IPS DF 6.9 (cell line): ENCODE measurements at regions not wholly inside any gene's neighbourhood (a gene's known extent, or its start where the extent isn't known, plus 50 kb on each side); places are given as distances from the start of the nearest gene placed in this dataset.

Experiments
- DNase-seq: peaks from one replicate; pipeline ENCODE4 v3.0.0-alpha.2; 2013; ENCODE audit warnings: low read depth, low spot score
- H3K27ac ChIP-seq: one replicate; pipeline ENCODE4 v1.5.1; 2013; ENCODE audit warnings: low read length, control low read depth
- H3K27me3 ChIP-seq: 2 replicates; pipeline ENCODE4 v1.6.1; 2013; ENCODE audit warnings: mild to moderate bottlenecking, low read length; ENCODE audit not compliant: control insufficient read depth, insufficient read depth
- H3K36me3 ChIP-seq: 2 replicates; pipeline ENCODE4 v1.6.1; 2013; ENCODE audit warnings: low read length; ENCODE audit not compliant: control insufficient read depth, insufficient read depth
- H3K4me1 ChIP-seq: 2 replicates; pipeline ENCODE4 v1.6.1; 2013; ENCODE audit warnings: low read length; ENCODE audit not compliant: control insufficient read depth, insufficient read depth
- H3K4me3 ChIP-seq: 2 replicates; pipeline ENCODE4 v1.5.1; 2013; ENCODE audit warnings: mild to moderate bottlenecking, low read length
- H3K9me3 ChIP-seq: 2 replicates; pipeline ENCODE4 v1.6.1; 2013; ENCODE audit warnings: low read length, inconsistent platforms; ENCODE audit not compliant: control insufficient read depth, insufficient read depth
- WGBS: extraction: QIAGEN DNeasy Blood & Tissue Kit; methylation state at CpG from one replicate; pipeline ENCODE4 v1.1.7; 2013; ENCODE audit warnings: mixed read lengths, missing lambda C conversion rate; ENCODE audit not compliant: insufficient read length, insufficient coverage; 5-methylcytosine and 5-hydroxymethylcytosine counted together

GRCh38 chr5:40317023-40317422, 362.7 kb upstream of the PTGER4 start:
- no peaks in the 10 kb centered on the region for H3K4me1 ChIP-seq
- DNase-seq, result no peak
- no peaks in the 10 kb centered on the region for H3K27me3 ChIP-seq
- no peaks in the 10 kb centered on the region for H3K36me3 ChIP-seq
- no peak overlapping the region for H3K4me3 ChIP-seq
- no peaks in the 10 kb centered on the region for H3K9me3 ChIP-seq
- H3K27ac ChIP-seq, result no peak overlapping the region
- no CpG with 5 or more reads among the region's 3 CpGs for WGBS

- H3K4me3 ChIP-seq, result no peak overlapping the region
- H3K4me1 ChIP-seq, result no peaks in the 10 kb centered on the region
- no peaks in the 10 kb centered on the region for H3K9me3 ChIP-seq
- no peaks in the 10 kb centered on the region for H3K36me3 ChIP-seq
- H3K27ac ChIP-seq, result no peak overlapping the region
- WGBS, result no CpG with 5 or more reads among the region's 1 CpG
- DNase-seq, result no peak
- no peaks in the 10 kb centered on the region for H3K27me3 ChIP-seq
These were observed 364.6 kb upstream of the PTGER4 start for GRCh38 chr5:40315126-40315525.

DNA sequence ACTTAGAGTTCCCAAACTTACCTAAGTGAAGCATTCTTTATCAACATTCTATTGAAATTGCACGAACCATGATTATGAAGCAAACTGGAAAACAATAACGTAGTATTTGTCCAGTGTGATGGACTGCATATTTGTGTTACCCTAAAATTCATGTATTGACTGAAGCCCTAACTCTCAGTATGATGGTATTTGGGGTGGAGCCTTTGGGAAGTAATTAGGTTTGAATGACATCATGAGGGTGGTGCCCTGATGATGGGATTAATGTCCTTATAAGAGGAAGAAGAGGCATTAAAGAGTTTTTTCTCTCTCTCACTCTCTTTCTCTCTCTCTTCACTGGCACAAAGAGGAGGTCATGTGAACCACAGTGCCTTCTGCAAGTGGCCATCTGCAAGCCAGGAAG, 365.4 kb upstream of the PTGER4 start:
- no peak for DNase-seq
- H3K27me3 ChIP-seq, result no peaks in the 10 kb centered on the region
- no peaks in the 10 kb centered on the region for H3K9me3 ChIP-seq
- no peaks in the 10 kb centered on the region for H3K36me3 ChIP-seq
- H3K4me1 ChIP-seq, result no peaks in the 10 kb centered on the region
- H3K4me3 ChIP-seq, result no peak overlapping the region
- no CpG with 5 or more reads among the region's 2 CpGs for WGBS
- H3K27ac ChIP-seq, result no peak overlapping the region

DNA sequence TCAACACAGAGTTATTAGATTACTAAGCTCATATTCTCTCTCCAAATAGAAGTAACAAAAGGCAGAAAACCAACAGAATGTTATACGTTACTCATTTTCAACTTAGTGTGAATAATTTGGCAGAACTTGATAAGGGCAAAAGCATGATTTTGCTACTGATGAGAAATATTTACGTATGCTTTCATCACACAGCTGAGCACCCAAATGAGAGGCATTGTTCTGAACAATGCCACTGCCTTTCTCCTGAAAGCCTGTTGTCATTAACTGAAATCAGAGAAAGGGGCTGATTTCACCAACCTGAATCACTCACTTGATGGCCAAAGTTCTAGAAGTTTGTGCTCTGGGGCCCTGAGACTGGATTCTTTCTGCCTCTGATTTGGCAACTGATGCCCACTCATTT, 367.5 kb upstream of the PTGER4 start:
- no peak overlapping the region for H3K4me3 ChIP-seq
- WGBS, result no CpG with 5 or more reads among the region's 2 CpGs
- H3K36me3 ChIP-seq, result no peaks in the 10 kb centered on the region
- H3K4me1 ChIP-seq, result peaks cover 2% of the 10 kb centered on the region; the same call in 1 of the 2 replicates
- DNase-seq, result no peak
- no peak overlapping the region for H3K27ac ChIP-seq
- no peaks in the 10 kb centered on the region for H3K27me3 ChIP-seq
- no peaks in the 10 kb centered on the region for H3K9me3 ChIP-seq

GRCh38 chr5:40309851-40310250, 369.9 kb upstream of the PTGER4 start:
- H3K36me3 ChIP-seq, result no peaks in the 10 kb centered on the region
- H3K4me3 ChIP-seq, result no peak overlapping the region
- peaks cover 2% of the 10 kb centered on the region; the same call in 1 of the 2 replicates for H3K4me1 ChIP-seq
- no peak for DNase-seq
- H3K27ac ChIP-seq, result no peak overlapping the region
- H3K27me3 ChIP-seq, result no peaks in the 10 kb centered on the region
- no peaks in the 10 kb centered on the region for H3K9me3 ChIP-seq
- WGBS, result no CpG with 5 or more reads among the region's 2 CpGs

DNA sequence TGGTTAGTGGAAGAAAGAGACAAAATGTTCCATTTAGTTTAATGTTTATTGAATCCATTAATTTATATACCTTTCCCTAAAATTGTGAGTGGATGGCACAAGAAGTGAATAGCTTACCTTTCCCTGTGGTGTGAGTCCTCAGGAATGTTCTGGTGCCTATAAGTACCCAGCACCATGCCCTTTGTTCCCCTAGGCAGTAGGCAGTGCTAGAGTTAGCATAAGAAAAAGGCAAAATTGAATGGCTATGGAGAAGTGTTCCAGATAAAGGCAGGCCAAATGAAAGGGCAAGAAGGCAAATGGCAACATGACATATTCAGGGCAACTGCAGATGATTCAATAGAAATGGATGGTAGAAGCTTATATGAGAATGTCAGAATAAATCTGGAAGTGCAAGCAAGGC, 370.8 kb upstream of the PTGER4 start:
- peaks cover 2% of the 10 kb centered on the region; the same call in 1 of the 2 replicates for H3K4me1 ChIP-seq
- DNase-seq, result no peak
- H3K9me3 ChIP-seq, result no peaks in the 10 kb centered on the region
- no peaks in the 10 kb centered on the region for H3K27me3 ChIP-seq
- H3K4me3 ChIP-seq, result no peak overlapping the region
- H3K36me3 ChIP-seq, result no peaks in the 10 kb centered on the region
- no peak overlapping the region for H3K27ac ChIP-seq

DNA sequence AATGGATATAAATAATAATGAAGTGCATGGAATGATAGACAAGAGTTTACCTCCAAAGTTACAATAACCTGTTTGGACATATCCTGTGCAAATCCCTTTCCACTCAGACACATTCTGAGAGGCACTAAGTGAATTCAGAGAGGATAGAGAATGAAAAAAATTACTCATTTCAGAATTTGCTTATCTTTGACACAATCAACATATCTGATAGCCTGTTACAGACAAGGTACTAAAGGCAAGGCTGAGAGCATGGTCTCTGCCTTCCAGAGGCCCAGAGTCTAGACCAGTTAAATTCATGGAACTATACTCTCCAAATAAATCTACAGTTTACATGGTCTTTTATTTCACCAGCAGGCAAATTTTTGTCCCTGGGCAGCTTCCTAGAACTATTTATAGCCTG, 371.8 kb upstream of the PTGER4 start:
- H3K9me3 ChIP-seq, result no peaks in the 10 kb centered on the region
- DNase-seq, result no peak
- H3K4me3 ChIP-seq, result no peak overlapping the region

DNA sequence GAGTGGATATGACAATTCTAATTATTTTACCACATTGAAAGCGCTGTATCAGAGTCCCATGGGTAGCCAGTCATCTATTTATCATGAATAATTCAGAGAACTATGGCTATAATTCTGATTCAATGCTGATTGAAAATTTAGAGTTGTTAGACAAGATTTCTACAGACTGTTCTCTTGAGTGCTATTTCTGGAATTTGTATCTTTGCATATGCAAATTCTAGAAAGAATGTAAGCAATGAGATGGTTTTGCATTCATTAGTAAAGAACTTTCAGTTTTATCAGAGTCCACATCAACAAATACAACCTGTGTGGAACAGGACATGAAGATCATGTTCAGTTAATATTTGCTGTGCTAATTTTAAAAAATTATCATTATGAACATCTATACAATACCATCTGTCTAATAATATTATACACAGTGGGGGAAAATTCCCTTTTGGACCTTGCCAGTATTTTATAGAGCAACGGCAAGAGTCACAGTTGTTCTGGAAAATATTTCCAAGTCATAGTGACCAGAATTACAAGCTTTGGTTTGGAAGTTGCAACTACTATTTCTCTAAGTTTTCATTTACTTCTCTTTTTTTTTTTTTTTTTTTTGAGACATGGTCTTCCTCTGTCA, 372.7 kb upstream of the PTGER4 start:
- no peak overlapping the region for H3K27ac ChIP-seq

More for the DNA sequence above, 371.8 kb upstream of the PTGER4 start:
- Histone ChIP-seq H3K27me3 (no peaks in the 10 kb centered on the region), H3K27ac (no peak overlapping the region), H3K36me3 (no peaks in the 10 kb centered on the region), H3K4me1 (peaks cover 2% of the 10 kb centered on the region; the same call in 1 of the 2 replicates)

GRCh38 chr5:40292006-40292405, 387.7 kb upstream of the PTGER4 start:
- H3K27ac ChIP-seq, result no peak overlapping the region
- H3K27me3 ChIP-seq, result no peaks in the 10 kb centered on the region
- DNase-seq, result no peak
- no peaks in the 10 kb centered on the region for H3K36me3 ChIP-seq
- H3K4me1 ChIP-seq, result no peaks in the 10 kb centered on the region
- no CpG with 5 or more reads among the region's 3 CpGs for WGBS
- H3K4me3 ChIP-seq, result no peak overlapping the region
- no peaks in the 10 kb centered on the region for H3K9me3 ChIP-seq

More for the DNA sequence above, 372.7 kb upstream of the PTGER4 start:
- no peaks in the 10 kb centered on the region for H3K36me3 ChIP-seq
- no peaks in the 10 kb centered on the region for H3K27me3 ChIP-seq
- no peaks in the 10 kb centered on the region for H3K9me3 ChIP-seq
- no CpG with 5 or more reads among the region's 2 CpGs for WGBS
- no peak overlapping the region for H3K4me3 ChIP-seq
- peaks cover 2% of the 10 kb centered on the region; the same call in 1 of the 2 replicates for H3K4me1 ChIP-seq
- no peak for DNase-seq

DNA sequence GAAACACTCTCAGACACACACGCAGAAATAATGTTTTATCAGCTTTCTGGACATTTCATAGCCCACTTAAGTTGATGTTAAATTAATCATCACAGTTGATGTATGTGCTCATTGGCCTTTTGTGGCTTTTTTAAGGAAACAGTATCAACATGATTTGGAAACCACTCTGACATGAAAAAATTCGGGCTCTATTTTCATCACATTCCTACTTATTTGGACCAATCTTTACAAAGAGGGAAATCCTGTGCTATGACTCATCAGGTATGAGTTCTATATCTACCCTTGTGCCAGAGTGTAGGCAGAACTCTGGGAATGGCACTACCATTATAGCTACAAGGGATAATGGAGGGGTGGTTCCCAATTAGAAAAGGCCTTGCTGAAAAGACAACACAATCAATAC, 388.4 kb upstream of the PTGER4 start:
- Histone ChIP-seq H3K9me3 (no peaks in the 10 kb centered on the region), H3K27ac (no peak overlapping the region), H3K4me3 (no peak overlapping the region), H3K4me1 (no peaks in the 10 kb centered on the region), H3K36me3 (no peaks in the 10 kb centered on the region), H3K27me3 (no peaks in the 10 kb centered on the region)
- no CpG with 5 or more reads among the region's 2 CpGs for WGBS
- DNase-seq, result no peak

DNA sequence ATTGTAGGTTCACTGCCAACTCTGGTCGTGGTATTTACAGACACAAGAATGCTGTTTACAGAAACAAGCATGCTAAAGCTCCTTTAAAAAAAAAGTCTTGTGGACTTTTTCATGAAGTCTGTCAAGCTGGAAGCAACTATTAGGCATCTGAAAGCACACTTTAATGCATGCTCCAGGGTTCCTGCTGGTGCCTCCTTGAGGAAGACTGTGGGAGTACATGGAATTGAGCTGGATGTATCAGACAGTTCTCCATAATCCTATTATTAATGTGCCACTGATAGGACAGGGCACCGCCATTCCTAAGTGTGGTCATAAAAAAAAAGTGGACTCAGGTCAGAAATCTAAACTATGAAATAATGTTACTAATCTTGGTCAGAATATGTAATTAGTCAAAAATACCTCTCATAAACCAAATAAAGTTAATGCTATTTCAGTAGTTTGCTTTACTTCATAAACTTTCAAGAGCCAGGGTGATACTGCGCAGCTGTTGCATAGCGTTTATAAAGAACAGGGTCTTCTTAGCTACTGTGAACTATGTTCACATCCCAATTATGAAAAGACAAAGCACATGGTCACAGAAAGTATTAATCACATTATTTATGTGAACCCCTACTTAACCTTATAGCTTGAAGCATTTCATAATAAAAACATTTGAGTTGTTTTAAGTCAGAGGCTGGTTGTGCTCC, 390.8 kb upstream of the PTGER4 start:
- Histone ChIP-seq H3K27ac (no peak overlapping the region), H3K36me3 (no peaks in the 10 kb centered on the region), H3K27me3 (no peaks in the 10 kb centered on the region), H3K4me3 (no peak overlapping the region), H3K9me3 (no peaks in the 10 kb centered on the region), H3K4me1 (no peaks in the 10 kb centered on the region; the same call in 1 of the 2 replicates)
- WGBS, result no CpG with 5 or more reads among the region's 4 CpGs
- no peak for DNase-seq
